HG02885 (cell line): ENCODE measurements at regions not wholly inside any gene's neighbourhood (a gene's known extent, or its start where the extent isn't known, plus 50 kb on each side); places are given as distances from the start of the nearest gene placed in this dataset.
"Not testable (repeated sequence)": the region's sequence is repeated elsewhere in the genome, so short reads cannot be mapped to it uniquely, and the experiment has no call there.

Experiments
- ATAC-seq: cut with Tn5 transposase; IDR thresholded peaks from one replicate; pipeline ENCODE4 v1.9.1; 2021; ENCODE audit warnings: mild to moderate bottlenecking; ENCODE audit not compliant: unreplicated experiment, poor library complexity

DNA sequence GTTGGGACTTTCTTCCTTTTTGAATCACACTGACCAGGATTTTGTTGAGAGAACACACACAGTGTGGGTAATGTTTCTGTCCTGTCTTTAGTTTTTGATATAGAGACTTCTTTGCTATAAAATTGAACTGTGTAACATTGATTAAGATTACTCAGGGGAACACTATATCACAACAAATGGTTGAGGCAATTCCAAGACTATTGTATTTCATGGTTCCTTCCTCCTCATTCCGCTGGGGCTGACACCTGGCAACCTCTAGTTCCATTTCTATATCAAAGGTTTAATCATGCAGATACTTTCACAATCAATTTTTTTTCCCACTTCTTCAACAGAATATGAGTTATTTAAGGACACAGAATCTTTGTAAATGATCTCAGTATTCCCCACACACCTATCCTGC is 182.2 kb downstream of the TAF11L14 start:
- no peak for ATAC-seq

DNA sequence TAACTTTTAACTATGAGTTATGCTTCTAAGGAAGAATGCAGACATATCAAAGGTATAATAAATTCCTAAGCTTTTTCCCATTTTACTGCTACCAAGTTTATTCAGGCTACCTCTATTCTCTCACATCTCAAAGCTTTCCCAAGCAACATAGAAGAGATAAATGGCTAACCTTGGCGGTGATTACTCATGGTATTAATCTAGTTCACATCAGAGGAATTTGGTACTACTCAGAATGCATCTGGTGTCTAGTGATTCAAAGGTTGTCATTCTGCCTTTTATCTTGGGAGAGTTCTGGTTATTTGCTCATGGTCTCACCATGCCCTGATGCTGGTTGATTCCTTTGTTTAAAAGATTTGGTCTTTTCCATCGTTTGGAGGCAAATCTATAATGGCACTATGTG is 182.7 kb downstream of the TAF11L14 start:
- no peak for ATAC-seq

DNA sequence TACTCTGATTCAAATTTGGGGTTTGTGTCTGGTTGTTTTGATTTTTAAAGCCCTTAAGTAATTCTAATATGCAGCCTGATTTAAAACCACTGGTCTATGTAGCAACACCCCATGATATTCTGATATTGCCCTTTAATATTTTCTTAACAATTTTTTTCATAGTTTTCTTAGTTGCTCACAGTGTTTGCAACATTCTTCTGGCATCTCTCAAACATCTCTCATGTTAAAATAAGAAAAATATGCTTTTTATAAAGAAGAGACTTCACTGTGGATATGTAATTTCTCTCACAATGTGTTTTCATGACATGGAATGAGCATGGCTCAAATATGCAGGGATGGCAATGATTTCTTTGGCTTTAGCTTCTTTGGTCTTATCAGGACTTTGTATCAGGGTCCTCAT is 183.7 kb downstream of the TAF11L14 start:
- ATAC-seq, result no peak

GRCh38 chr5:17819783-17820182 is 185.5 kb downstream of the TAF11L14 start:
- ATAC-seq, result no peak

DNA sequence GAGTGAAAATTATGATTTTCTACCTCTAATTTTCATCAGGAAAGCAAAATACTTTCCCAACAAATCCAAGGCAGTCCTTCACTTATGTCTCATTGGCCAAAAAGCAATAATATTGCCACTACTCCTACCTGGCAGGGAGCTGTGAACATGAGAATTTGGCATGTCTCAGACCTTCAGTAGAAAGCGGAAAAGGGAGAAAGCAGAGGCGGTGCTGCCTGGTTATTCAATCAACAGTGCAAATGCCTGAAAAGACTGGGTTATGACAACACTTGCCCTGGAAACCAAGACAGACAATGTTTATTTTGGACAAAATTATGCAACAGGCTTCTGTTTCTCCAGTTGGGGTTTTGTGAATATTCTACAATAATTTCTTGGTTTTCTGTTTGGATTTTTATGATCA is 194.4 kb downstream of the TAF11L14 start:
- no peak for ATAC-seq

DNA sequence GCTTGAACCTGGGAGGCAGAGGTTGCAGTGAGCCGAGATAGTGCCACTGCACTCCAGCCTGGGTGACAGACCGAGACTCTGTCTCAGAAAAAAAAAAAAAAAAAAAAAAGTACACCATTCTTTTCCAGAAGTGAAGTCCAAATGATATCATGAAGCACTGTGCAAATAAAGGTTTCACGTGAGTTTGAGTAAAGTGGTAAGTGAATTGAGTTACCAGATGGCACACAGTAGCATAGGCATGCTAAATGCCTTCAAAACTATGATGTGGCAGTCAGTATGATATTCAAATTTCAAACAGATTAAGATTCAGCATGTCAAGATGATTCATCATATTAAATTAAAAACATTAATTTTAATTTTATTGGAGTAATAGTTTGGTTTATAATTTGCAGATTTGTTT is 195.2 kb downstream of the TAF11L14 start:
- no peak for ATAC-seq

- ATAC-seq, result no peak
These were observed 197.0 kb downstream of the TAF11L14 start for GRCh38 chr5:17831279-17831678.

DNA sequence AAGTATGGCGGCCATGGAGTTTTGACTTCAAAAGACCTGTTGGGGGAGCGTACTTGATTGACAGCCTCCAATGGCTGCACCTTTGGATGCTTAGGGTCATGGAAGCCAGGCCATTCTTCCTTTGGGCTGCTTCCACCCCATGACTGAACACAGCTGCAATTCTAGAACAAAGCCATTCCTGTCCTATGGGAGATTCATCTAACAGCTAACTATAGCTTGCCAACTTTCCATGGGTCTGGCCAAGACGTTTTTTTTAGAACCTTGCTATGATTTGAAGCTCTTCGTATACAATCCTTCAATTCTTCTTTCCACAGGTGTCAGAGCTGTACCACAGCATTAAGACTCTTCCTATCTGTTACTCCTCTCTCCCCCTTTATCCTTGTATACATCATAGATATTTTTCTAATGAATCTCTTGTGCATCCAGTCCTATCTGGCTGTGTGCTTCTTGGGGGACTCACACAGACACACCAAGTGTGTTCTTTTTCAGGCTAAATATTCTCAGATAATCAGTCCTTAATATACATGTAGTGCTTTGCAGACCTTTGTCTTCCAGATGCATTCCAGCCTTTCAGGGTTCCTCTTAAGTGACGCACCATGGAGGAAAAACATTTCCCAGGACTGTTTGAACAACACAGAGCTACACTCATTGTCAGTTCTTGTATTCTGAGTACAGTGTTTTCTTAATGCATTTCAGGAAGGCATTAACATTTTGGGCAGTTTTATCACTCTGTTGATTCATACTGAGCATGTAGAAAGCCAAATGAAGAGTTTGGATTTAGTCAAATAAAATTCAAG is 198.9 kb downstream of the TAF11L14 start:
- no peak for ATAC-seq

- no peak for ATAC-seq
These were observed 203.5 kb downstream of the TAF11L14 start for GRCh38 chr5:17837757-17838156.

DNA sequence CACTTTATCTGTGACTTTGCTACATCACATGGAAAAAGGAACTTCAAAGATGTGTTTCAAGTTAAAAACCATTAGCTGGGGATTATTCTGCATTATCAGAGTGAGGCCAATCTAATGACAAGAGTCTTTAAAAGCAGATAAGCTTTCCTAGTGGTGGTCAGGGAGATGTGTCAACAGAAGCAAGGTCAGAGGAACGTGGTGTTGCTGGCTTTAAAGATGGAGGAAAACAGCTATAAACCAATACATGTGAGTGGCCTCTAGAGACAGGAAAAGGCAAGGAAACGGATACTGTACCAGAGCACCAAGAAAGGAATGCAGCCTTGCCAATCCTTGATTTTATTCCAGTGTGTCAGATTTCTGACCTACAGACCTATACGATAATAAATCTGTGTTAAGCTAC is 204.2 kb downstream of the TAF11L14 start:
- ATAC-seq, result no peak

GRCh38 chr5:17839848-17840247 is 205.6 kb downstream of the TAF11L14 start:
- no peak for ATAC-seq

DNA sequence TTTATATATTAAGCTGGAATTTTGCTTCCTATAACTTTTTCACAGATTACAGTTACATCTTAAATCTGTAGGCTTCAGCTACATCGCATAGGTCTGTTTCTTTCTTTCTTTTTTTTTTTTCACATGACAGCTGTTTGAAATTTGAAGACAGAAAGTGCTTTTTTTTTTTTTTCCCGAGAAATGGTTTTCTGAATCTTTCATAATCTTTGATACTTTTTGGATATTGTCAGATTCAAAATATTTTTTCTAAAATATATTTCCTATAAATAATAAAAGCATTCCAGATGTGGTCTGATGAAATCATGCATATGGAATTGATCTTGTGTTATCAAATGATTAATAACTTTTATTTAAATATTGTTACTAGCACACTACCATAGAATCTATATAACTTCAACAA is 212.2 kb downstream of the TAF11L14 start:
- no peak for ATAC-seq

DNA sequence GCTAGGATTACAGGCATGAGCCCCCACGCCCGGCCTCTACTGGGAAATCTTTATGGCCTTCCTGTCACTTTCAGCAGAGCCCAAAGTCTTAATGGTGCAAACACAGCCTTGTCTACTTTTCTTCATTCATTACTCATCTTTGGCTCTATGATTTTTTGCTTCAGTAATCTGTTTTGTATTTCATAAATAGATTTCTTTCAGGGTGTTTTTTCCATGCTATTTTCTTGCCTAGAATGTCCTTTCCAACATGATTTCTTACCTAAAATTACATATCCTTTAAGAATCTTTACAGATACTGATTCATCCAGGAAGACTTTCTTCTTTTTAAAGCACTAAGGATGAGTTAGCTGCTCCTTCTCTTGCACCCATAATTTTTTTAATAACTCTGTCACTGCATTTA is 213.0 kb downstream of the TAF11L14 start:
- ATAC-seq, result no peak

DNA sequence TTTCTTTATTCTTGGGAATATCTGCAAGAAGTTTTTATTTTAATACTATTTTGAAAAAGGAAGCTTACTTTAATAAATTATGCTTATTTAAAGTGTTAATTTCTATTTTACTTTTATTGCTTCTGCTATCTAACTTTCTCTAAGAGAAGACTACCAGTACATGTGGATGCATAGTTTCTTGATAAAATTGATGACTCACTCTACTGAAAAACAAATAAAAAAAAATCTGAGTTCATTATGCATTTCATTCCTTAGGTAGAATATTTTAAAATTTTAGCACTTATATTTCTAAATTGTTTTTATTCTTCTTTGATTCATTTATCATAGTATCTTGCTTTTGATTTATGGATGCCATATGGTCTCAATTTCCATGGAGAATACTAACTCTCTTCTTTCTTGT is 217.9 kb downstream of the TAF11L14 start:
- no peak for ATAC-seq

GRCh38 chr5:17852740-17853139 is 218.5 kb downstream of the TAF11L14 start:
- no peak for ATAC-seq

- ATAC-seq, result no peak
These were observed 220.6 kb downstream of the TAF11L14 start for GRCh38 chr5:17854901-17855300.

DNA sequence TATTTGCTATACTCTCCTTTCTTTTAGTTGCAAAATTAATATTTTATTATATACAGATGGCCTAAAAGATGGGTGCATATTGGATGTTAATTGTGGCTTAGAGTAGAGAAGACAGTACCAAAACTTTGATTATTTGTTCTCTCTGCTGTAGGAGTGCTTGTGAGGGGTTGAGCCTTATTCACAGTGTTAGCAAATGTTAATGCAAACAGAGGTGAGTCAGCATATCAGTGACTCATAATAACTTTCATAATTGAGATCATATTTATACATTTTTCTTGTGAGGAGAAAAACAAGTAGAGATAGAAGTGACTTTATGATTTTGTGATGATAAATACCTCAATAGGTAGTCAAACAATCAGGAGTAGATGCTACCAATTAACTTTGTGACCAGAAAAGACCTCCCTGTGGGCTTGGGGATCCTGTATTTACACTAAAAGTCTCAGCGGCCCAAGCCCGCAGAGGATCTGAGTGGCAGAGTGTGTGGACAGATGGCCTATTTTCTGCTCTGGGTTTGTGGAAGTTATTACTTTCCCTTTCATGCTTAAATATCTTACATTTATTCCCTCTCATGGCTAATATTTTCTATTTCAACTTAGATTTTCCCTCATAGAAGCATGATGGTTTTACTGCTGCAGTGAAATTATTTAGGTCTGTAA is 226.5 kb downstream of the TAF11L14 start:
- no peak for ATAC-seq

DNA sequence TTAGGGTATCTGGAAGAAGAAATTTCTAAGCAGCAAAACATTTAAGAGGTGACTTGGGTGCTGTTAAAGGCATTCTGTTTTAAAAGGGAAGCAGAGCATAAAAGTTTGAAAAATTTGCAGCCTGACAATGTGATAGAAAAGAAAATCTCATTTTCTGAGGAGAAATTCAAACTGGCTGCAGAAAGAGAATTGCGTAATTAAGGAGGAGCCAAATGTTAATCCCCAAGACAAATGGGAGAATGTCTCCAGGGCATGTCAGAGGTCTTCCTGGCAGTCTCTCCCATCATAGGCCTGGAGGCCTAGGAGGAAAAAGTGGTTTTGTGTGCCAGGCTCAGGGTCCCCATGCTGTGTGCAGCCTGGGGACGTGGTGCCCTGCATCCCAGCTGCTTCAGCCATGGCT is 230.6 kb downstream of the TAF11L14 start:
- ATAC-seq, result not testable (repeated sequence)

DNA sequence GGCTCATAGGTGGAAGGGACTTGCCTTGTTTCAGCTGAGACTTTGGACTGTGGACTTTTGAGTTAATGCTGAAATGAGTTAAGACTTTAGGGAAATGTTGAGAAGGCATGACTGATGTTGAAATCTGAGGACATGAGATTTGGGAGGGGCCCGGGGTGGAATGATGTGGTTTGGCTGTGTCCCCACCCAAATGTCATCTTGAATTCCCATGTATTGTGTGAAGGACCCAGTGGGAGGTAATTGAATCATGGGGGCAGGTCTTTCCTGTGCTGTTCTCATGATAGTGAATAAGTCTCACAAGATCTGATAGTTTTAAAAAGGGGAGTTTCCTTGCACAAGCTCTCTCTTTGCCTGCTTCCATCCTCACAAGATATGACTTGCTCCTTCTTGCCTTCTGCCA is 231.7 kb downstream of the TAF11L14 start:
- not testable (repeated sequence) for ATAC-seq

DNA sequence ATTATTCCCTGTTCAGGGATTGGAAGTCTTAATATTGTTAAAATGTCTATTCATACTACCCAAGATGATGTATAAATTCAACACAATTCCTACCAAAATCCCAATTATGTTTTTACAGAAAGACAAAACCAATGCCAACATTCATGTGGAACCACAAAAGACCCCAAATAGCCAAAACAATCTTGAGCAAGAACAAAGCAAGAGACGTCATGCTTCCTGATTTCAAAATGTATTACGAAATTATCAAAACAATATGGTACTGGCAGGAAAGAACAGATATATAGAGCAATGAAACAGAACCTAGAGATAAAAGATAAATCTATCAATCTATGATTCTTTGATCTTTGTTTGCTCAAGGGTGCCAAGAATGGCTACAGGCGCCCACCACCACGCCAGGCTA is 237.9 kb downstream of the TAF11L14 start:
- ATAC-seq, result no peak

DNA sequence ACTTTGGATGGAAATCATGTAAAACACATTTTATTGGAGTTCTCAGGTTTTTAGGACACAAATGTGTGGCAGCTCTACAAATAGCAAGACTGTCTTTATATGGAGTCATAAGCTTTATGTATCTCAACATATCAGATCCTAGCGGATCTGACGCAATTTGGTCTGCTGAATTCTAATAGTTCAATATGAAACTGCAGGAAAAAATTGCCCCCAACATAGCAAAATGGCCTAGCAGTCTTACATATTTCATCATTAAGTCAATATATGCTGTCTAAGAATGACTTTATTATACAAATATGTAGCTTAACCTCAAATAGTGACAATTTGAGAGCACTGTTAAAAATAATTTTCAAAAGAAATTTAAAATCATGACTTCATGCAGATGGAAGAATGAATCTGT is 244.3 kb downstream of the TAF11L14 start:
- no peak for ATAC-seq

DNA sequence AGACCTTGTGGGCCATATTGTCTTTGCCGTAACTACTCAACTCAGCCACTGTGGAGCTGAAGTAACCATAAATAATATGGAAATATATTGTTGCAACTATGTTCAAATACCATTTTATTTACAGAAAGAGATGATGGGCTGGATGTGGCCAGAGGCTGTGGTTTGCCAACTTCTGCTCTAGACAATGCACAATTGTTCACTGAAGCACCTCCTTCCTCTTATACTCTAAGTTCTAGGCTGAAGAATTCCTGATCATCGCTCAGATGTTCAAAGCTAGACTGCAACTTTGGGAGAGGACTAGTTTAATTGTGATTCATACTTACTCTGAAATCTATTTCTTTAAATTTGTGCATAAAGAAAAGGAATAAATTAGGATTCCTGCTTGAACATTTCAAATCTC is 245.0 kb downstream of the TAF11L14 start:
- ATAC-seq, result no peak
